Activated CD4-positive, alpha-beta T cell treated with anti-CD3 and anti-CD28 coated beads, Interleukin-2, amount 10 ng/mL, durations not matched to agents 24 days and 14 days (primary cell): ENCODE measurements at regions not wholly inside any gene's neighbourhood (a gene's known extent, or its start where the extent isn't known, plus 50 kb on each side); places are given as distances from the start of the nearest gene placed in this dataset.

Source experiments
- DNase-seq: peaks from one replicate; pipeline ENCODE4 v3.0.0; 2022
- H3K27ac Mint-ChIP-seq: one replicate; pipeline ENCODE4 v1.8.0; 2022; ENCODE audit warnings: mild to moderate bottlenecking, mixed read lengths
- H3K27me3 Mint-ChIP-seq: one replicate; pipeline ENCODE4 v1.8.0; 2022; ENCODE audit warnings: mixed read lengths
- H3K36me3 Mint-ChIP-seq: one replicate; pipeline ENCODE4 v1.8.0; 2022; ENCODE audit warnings: low read depth, mild to moderate bottlenecking, mixed read lengths
- H3K4me1 Mint-ChIP-seq: one replicate; pipeline ENCODE4 v1.8.0; 2021; ENCODE audit warnings: mixed read lengths
- H3K4me3 Mint-ChIP-seq: one replicate; pipeline ENCODE4 v1.8.0; 2022; ENCODE audit warnings: mild to moderate bottlenecking, moderate library complexity, mixed read lengths
- H3K9me3 Mint-ChIP-seq: one replicate; pipeline ENCODE4 v1.8.0; 2021; ENCODE audit warnings: mixed read lengths
- intact Hi-C: fragments of 100-400 bp; cut with micrococcal nuclease; formaldehyde crosslinking; loops from one replicate; pipeline ENCODE4 v1.15.1; 2023

DNA sequence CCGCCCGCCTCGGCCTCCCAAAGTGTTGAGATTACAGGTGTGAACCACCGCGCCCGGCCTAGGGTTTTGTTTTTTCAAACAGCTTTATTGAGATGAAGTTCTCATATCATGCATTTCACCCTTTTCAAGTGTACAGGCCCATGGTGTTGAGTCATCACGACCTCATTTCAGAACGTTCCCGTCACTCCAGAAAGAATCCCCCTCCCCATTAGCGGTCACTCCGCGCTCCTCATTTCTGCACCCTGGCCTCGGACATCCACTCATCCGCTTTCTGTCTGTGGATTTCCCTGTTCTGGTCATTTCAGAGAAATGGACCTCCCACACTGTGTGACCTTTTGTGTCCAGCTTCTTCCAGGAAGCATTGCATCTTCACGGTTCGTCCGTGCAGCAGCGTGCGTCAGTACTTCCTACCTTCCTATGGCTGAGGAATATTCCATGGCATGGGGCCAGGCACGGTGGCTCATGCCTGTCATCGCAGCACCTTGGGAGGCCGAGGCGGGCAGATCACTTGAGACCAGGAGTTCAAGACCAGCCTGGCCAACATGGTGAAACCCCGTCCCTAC is 135.2 kb upstream of the GSE1 start:
- intact Hi-C loops: no loop called here
- Mint-ChIP-seq H3K9me3 (no peaks in the 10 kb centered on the region), H3K27ac (no peak overlapping the region), H3K27me3 (no peaks in the 10 kb centered on the region), H3K4me1 (no peaks in the 10 kb centered on the region), H3K4me3 (no peak overlapping the region), H3K36me3 (no peaks in the 10 kb centered on the region)
- no peak for DNase-seq

- Mint-ChIP-seq H3K27me3 (no peaks in the 10 kb centered on the region), H3K4me3 (no peak overlapping the region), H3K27ac (no peak overlapping the region), H3K4me1 (no peaks in the 10 kb centered on the region), H3K36me3 (no peaks in the 10 kb centered on the region), H3K9me3 (no peaks in the 10 kb centered on the region)
- no peak for DNase-seq
- intact Hi-C loops: no loop called here
Measured at GRCh38 chr16:85479972-85480726, 133.0 kb upstream of the GSE1 start.

DNA sequence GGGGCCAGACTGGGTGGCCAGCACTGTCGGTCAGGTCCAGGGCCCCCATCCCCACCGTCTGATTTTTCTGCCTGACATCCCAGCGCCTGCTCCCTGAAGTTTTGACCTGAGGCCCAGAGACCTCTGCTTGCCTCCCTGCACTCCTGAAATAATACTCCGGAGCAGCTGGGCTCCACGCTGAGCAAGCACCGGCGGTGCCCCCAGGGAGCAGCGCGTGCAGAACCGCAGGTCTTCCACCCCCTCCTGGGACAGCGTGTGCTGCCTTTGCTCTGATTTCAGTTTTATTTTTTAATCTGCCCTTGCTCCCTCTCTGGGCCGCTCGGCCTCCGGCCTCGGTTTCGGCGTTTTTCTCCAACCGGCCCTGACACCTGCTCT is 132.4 kb upstream of the GSE1 start:
- Mint-ChIP-seq H3K4me1 (no peaks in the 10 kb centered on the region), H3K27ac (no peak overlapping the region), H3K9me3 (no peaks in the 10 kb centered on the region), H3K36me3 (no peaks in the 10 kb centered on the region), H3K27me3 (no peaks in the 10 kb centered on the region), H3K4me3 (no peak overlapping the region)
- intact Hi-C loops: no loop called here
- no peak for DNase-seq

DNA sequence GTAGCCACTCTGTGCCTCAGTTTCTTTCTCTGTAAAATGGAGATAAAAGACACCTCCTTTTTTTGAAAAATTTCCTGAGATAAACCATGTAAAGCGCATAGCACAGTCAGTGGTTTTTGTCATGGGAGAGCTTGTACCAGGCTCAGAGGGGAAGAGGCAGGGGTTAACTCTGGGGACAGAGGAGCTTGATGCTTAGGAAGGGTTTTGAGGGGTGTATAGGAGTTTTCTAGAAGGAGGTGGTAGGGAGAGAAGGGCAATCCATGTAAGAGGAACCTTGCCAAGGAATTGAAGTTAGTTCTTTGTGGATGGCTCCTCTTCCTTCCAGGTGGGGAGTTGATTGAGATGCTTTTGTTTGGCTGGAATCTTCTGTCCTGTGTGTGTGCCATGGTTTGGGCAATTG is 131.9 kb upstream of the GSE1 start:
- Mint-ChIP-seq H3K27me3 (no peaks in the 10 kb centered on the region), H3K36me3 (no peaks in the 10 kb centered on the region), H3K4me3 (no peak overlapping the region), H3K27ac (no peak overlapping the region), H3K9me3 (no peaks in the 10 kb centered on the region), H3K4me1 (no peaks in the 10 kb centered on the region)
- intact Hi-C loops: no loop called here
- no peak for DNase-seq

- no peak for DNase-seq
- Mint-ChIP-seq H3K9me3 (no peaks in the 10 kb centered on the region), H3K4me3 (no peak overlapping the region), H3K4me1 (no peaks in the 10 kb centered on the region), H3K36me3 (no peaks in the 10 kb centered on the region), H3K27me3 (no peaks in the 10 kb centered on the region), H3K27ac (no peak overlapping the region)
- intact Hi-C loops: no loop called here
Measured at GRCh38 chr16:85481738-85482137, 131.4 kb upstream of the GSE1 start.

DNA sequence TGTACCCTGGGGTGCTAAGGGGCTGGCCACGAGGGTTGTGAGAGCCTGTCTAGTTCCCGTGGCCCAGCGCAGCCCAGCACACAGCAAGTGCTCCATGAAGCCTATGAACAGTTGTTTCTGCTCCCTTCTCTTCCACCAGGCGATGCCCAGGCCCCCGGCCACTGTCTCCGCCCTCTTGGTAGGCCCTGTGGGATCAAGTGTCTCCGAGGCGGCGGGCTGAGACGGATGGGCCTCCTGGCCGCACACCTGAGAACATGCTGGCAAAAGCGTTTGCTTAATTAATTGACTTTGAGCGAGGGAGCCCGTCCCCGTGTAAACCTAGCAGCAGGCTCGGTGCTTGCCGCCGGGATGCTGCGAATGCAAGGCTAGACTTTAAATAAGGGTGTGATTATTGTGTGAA is 129.7 kb upstream of the GSE1 start:
- Mint-ChIP-seq H3K27ac (no peak overlapping the region), H3K36me3 (no peaks in the 10 kb centered on the region), H3K4me3 (no peak overlapping the region), H3K4me1 (no peaks in the 10 kb centered on the region), H3K27me3 (no peaks in the 10 kb centered on the region), H3K9me3 (no peaks in the 10 kb centered on the region)
- no peak for DNase-seq
- intact Hi-C loops: no loop called here

GRCh38 chr16:85484347-85485300 is 128.5 kb upstream of the GSE1 start:
- H3K36me3 Mint-ChIP-seq: no peaks in the 10 kb centered on the region
- DNase-seq: no peak
- no peak overlapping the region for H3K4me3 Mint-ChIP-seq
- no peaks in the 10 kb centered on the region for H3K27me3 Mint-ChIP-seq
- intact Hi-C loops: no loop called here
- H3K4me1 Mint-ChIP-seq: no peaks in the 10 kb centered on the region
- H3K27ac Mint-ChIP-seq: no peak overlapping the region
- no peaks in the 10 kb centered on the region for H3K9me3 Mint-ChIP-seq

DNA sequence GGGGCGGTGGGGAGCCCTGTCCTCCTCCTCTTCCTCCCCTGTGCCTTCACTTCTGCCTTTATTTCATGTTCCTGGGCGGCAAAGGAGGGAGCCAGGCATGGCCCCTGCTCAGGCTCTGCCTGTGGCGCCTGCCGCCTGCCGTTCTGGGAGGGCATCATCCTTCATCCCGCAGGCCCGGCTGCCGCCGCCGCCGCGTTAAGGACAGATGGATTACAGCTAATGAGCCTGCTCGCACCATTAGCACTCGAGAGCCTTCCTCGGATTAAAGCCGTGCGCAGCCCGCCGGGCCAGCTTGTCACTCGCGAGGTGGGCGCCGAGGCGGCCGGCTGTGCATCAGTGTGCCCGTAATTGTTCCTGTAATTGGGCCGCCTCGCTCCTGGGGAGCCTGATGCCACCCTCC is 127.7 kb upstream of the GSE1 start:
- intact Hi-C loops: no loop called here
- Mint-ChIP-seq H3K27me3 (no peaks in the 10 kb centered on the region), H3K4me3 (no peak overlapping the region), H3K9me3 (no peaks in the 10 kb centered on the region), H3K4me1 (no peaks in the 10 kb centered on the region), H3K27ac (no peak overlapping the region), H3K36me3 (no peaks in the 10 kb centered on the region)
- no peak for DNase-seq

GRCh38 chr16:85486256-85486915 is 126.7 kb upstream of the GSE1 start:
- Mint-ChIP-seq H3K36me3 (no peaks in the 10 kb centered on the region), H3K27me3 (no peaks in the 10 kb centered on the region), H3K9me3 (no peaks in the 10 kb centered on the region), H3K4me1 (no peaks in the 10 kb centered on the region), H3K27ac (no peak overlapping the region), H3K4me3 (no peak overlapping the region)
- intact Hi-C loops: no loop called here
- DNase-seq: no peak

GRCh38 chr16:85488414-85488813 is 124.7 kb upstream of the GSE1 start:
- no peaks in the 10 kb centered on the region for H3K9me3 Mint-ChIP-seq
- no peak overlapping the region for H3K27ac Mint-ChIP-seq
- H3K4me3 Mint-ChIP-seq: no peak overlapping the region
- intact Hi-C loops: no loop called here
- H3K27me3 Mint-ChIP-seq: peaks cover 2% of the 10 kb centered on the region
- DNase-seq: no peak
- no peaks in the 10 kb centered on the region for H3K4me1 Mint-ChIP-seq
- no peaks in the 10 kb centered on the region for H3K36me3 Mint-ChIP-seq

GRCh38 chr16:85490407-85491057 is 122.6 kb upstream of the GSE1 start:
- H3K27me3 Mint-ChIP-seq: peaks cover 2% of the 10 kb centered on the region
- no peaks in the 10 kb centered on the region for H3K9me3 Mint-ChIP-seq
- intact Hi-C loops: loop anchor here (2.0 kb wide), 1 partner anchor 120 kb away; no protein-coding TSS in a partner anchor
- no peak overlapping the region for H3K27ac Mint-ChIP-seq
- no peak overlapping the region for H3K4me3 Mint-ChIP-seq
- no peaks in the 10 kb centered on the region for H3K4me1 Mint-ChIP-seq
- no peaks in the 10 kb centered on the region for H3K36me3 Mint-ChIP-seq
- DNase-seq: no peak

DNA sequence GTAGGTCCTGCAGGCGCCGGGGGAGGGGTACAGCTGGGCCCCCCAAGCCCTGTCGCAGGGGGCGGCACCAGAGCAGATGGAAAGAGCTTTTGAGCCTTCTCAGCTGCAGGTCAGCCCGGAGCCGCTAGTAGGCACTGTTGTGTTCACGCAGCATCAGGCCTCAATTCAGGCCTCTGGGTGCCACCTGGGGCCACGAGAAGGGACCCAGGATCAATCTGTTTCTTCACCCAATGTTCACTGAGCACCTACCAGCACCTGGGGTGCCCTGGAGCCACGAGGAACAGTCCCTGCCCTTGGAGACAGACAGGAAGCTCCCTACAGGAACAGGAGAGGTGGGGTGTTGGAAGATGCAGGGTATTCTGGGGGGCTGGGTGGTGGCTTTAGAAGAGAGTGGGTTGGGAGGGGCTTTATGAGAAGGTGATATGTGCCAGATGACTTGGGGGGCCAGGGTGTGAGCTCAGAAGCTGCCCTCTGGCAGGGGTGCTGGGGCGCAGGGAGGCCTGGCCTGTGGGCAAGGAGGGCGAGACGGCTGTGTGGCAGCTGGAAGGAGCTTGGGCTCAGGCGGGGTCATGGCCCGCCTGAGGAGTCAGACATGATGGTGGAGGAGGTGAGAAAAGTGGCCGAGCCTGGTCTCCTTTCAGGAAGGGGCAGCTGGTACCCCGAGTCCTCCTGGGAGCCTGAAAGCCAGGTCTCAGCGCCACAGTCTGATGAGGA is 121.9 kb upstream of the GSE1 start:
- Mint-ChIP-seq H3K27ac (no peak overlapping the region), H3K9me3 (no peaks in the 10 kb centered on the region), H3K4me3 (no peak overlapping the region), H3K27me3 (peaks cover 2% of the 10 kb centered on the region), H3K36me3 (no peaks in the 10 kb centered on the region), H3K4me1 (no peaks in the 10 kb centered on the region)
- DNase-seq: peak; percentile 78
- intact Hi-C loops: loop anchor here (2.0 kb wide), 1 partner anchor 120 kb away; no protein-coding TSS in a partner anchor

- Mint-ChIP-seq H3K36me3 (no peaks in the 10 kb centered on the region), H3K27ac (no peak overlapping the region), H3K9me3 (no peaks in the 10 kb centered on the region), H3K27me3 (peaks cover 2% of the 10 kb centered on the region), H3K4me3 (no peak overlapping the region), H3K4me1 (no peaks in the 10 kb centered on the region)
- intact Hi-C loops: loop anchor here (2.0 kb wide), 1 partner anchor 119 kb away; no protein-coding TSS in a partner anchor
- no peak for DNase-seq
Measured at GRCh38 chr16:85491798-85492294, 121.3 kb upstream of the GSE1 start.
